Glutamatergic neuron (in vitro differentiated cells): ENCODE measurements at regions not wholly inside any gene's neighbourhood (a gene's known extent, or its start where the extent isn't known, plus 50 kb on each side); places are given as distances from the start of the nearest gene placed in this dataset.

Experiments used
- DNase-seq: peaks from one replicate; pipeline ENCODE4 v3.0.0; 2022
- H3K27ac Mint-ChIP-seq: one replicate; pipeline ENCODE4 v1.8.0; 2020; ENCODE audit warnings: mild to moderate bottlenecking, mixed read lengths, inconsistent platforms; ENCODE audit not compliant: unreplicated experiment
- H3K27me3 Mint-ChIP-seq: one replicate; pipeline ENCODE4 v1.8.0; 2020; ENCODE audit warnings: mild to moderate bottlenecking, moderate library complexity, mixed read lengths, inconsistent platforms; ENCODE audit not compliant: unreplicated experiment
- H3K36me3 Mint-ChIP-seq: one replicate; pipeline ENCODE4 v1.8.0; 2020; ENCODE audit warnings: mild to moderate bottlenecking, mixed read lengths, inconsistent platforms; ENCODE audit not compliant: unreplicated experiment
- H3K4me1 Mint-ChIP-seq: one replicate; pipeline ENCODE4 v1.8.0; 2020; ENCODE audit warnings: mild to moderate bottlenecking, low read depth, mixed read lengths, inconsistent platforms; ENCODE audit not compliant: unreplicated experiment
- H3K4me3 Mint-ChIP-seq: one replicate; pipeline ENCODE4 v1.8.0; 2020; ENCODE audit warnings: mild to moderate bottlenecking, mixed read lengths, inconsistent platforms; ENCODE audit not compliant: unreplicated experiment
- H3K9me3 Mint-ChIP-seq: one replicate; pipeline ENCODE4 v1.8.0; 2020; ENCODE audit warnings: mild to moderate bottlenecking, moderate library complexity, mixed read lengths, inconsistent platforms; ENCODE audit not compliant: unreplicated experiment
- TF ChIP-seq, protein P1 (sequence below): fragments of 200-600 bp; sonication (generic); IDR thresholded peaks from one replicate; pipeline ENCODE4 v1.5.0; 2021; ENCODE audit not compliant: partially characterized antibody, unreplicated experiment

DNA sequence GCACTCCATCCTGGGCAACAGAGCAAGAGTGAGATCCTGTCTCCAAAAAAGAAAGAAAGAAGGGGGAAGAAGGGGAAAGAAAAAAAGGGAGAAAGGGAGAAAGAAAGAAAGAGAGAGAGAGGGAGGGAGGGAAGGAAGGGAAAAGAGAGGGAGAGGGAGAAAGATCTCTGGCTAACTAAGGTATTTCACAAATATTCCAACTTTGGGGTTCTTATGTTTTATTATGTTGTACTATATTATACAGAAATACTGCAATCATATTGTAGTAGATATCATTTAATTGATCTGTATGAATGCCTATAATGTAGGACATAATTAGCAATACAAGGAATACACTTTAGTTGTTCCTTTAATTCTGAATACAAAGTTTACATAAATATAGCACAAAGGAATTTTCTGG lies 70.1 kb upstream of the STAM2 start:
- no peak for DNase-seq
- Mint-ChIP-seq H3K27ac (no peak overlapping the region), H3K4me1 (peaks cover 4% of the 10 kb centered on the region), H3K36me3 (peaks cover 1% of the 10 kb centered on the region), H3K27me3 (no peaks in the 10 kb centered on the region), H3K4me3 (no peak overlapping the region), H3K9me3 (no peaks in the 10 kb centered on the region)
- TF ChIP-seq, protein P1, sequence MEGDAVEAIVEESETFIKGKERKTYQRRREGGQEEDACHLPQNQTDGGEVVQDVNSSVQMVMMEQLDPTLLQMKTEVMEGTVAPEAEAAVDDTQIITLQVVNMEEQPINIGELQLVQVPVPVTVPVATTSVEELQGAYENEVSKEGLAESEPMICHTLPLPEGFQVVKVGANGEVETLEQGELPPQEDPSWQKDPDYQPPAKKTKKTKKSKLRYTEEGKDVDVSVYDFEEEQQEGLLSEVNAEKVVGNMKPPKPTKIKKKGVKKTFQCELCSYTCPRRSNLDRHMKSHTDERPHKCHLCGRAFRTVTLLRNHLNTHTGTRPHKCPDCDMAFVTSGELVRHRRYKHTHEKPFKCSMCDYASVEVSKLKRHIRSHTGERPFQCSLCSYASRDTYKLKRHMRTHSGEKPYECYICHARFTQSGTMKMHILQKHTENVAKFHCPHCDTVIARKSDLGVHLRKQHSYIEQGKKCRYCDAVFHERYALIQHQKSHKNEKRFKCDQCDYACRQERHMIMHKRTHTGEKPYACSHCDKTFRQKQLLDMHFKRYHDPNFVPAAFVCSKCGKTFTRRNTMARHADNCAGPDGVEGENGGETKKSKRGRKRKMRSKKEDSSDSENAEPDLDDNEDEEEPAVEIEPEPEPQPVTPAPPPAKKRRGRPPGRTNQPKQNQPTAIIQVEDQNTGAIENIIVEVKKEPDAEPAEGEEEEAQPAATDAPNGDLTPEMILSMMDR, result no peak

DNA sequence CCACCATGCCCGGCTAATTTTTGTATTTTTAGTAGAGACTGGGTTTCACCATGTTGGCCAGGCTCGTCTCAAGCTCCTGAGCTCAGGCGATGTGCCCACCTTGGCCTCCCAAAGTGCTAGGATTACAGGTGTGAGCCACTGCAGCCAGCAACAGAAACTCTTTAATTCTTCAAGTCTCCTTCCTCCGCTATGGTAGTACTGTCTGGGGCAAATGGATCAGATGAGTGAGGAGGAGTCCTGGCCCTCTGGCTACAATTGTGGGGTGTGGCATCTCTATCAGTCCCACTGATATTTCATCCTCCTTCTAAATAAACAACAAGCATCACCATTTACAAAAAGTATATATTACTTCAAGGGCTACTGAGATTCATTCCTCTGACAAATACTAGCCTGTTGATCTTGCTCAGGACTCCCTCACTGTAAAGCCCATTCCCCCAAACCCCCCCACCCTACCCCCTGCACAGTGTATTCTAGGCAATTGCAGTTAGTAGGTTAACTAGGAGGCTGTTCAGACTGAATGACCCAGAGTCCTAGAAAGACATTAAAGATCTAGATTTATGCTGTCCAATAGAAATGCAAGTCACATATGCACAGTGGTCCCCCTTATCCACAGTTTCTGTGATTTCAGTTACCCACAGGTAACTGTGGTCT lies 71.2 kb upstream of the STAM2 start:
- Mint-ChIP-seq H3K27me3 (no peaks in the 10 kb centered on the region), H3K4me1 (peaks cover 6% of the 10 kb centered on the region), H3K27ac (no peak overlapping the region), H3K36me3 (no peaks in the 10 kb centered on the region), H3K4me3 (no peak overlapping the region), H3K9me3 (no peaks in the 10 kb centered on the region)
- no peak for DNase-seq
- TF ChIP-seq, protein P1, result no peak

DNA sequence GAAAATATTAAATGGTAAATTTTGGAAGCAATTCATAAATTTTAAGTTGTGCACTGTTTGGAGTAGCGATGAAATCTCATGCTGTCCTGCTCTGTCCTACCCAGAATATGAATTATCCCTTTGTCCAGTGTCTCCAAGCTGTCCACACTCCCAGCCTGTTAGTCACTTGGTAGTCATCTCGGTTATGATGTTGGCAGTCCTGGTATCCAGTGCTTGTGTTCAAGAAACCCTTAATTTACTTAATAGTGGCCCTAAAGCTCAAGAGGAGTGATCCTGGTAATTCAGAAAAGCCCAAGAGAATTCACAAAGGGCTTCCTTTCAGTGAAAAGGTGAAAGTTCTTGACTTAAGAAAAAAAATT lies 71.8 kb upstream of the STAM2 start:
- Mint-ChIP-seq H3K9me3 (no peaks in the 10 kb centered on the region), H3K27ac (no peak overlapping the region), H3K4me1 (peaks cover 6% of the 10 kb centered on the region), H3K4me3 (no peak overlapping the region), H3K27me3 (no peaks in the 10 kb centered on the region), H3K36me3 (no peaks in the 10 kb centered on the region)
- DNase-seq, result no peak
- TF ChIP-seq, protein P1, result no peak

DNA sequence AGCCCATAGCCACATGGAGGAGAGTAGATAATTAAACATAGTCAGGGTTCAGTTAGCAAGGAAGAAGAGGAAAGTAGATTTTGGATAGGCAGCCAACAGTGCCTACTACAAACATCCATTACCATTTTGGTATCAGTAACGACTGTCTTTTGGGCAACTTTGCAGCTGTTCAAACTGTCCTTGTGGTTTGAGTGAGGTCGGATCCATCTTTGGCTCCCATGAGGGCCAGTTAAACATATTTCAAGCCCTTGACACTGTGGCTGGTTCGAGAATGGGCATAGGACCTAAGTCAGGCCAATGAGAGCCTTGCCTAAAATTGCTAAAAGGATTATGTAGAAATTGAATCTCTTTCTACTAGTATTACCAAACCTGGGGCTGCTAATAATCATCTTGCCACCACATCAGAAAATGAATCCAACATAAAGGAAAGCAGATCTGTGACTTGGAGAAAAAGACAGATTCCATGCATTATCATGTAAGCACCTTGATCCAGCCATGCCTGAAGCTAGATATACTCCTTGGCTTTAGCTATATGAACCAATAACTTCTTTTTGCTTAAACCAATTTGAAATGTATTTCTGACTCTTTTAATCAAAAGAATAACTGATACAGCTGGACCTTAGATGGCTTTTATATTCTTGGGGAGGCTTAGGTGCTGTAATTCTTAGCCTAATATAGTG lies 75.0 kb upstream of the STAM2 start:
- no peak for DNase-seq
- Mint-ChIP-seq H3K27ac (no peak overlapping the region), H3K27me3 (no peaks in the 10 kb centered on the region), H3K36me3 (no peaks in the 10 kb centered on the region), H3K4me1 (peaks cover 1% of the 10 kb centered on the region), H3K9me3 (no peaks in the 10 kb centered on the region), H3K4me3 (no peak overlapping the region)
- TF ChIP-seq, protein P1, result no peak

DNA sequence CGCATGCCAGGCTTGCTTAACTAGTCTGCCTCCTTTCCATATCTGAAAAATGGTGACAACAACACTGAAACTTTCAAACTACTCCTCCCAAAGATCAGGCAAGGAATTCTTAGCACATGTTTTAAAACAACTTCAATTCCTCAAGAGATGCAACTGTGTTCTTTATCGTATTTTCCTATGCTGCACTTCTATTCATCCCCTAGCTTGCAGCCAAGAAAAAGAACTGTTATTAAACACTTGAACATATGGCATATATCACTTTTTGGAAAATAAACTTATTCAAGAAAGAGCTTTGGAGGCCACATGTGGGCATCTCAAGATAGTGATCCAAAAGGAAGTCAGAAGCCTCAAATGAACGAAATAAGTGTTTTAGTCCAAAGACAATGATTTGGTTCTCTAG lies 75.6 kb upstream of the STAM2 start:
- Mint-ChIP-seq H3K27me3 (no peaks in the 10 kb centered on the region), H3K9me3 (no peaks in the 10 kb centered on the region), H3K4me1 (peaks cover 1% of the 10 kb centered on the region), H3K36me3 (no peaks in the 10 kb centered on the region), H3K4me3 (no peak overlapping the region), H3K27ac (no peak overlapping the region)
- TF ChIP-seq, protein P1, result no peak
- no peak for DNase-seq
